Activated CD4-positive, alpha-beta memory T cell treated with anti-CD3 and anti-CD28 coated beads, Interleukin-2, amount 10 ng/mL, durations not matched to agents 7 days and 5 days (primary cell): ENCODE measurements at regions not wholly inside any gene's neighbourhood (a gene's known extent, or its start where the extent isn't known, plus 50 kb on each side); places are given as distances from the start of the nearest gene placed in this dataset.
"Not testable (repeated sequence)": the region's sequence is repeated elsewhere in the genome, so short reads cannot be mapped to it uniquely, and the experiment has no call there.

Experiments used
- CTCF ChIA-PET: fragments of 350-600 bp; sonication (Branson Sonifier 250); formaldehyde crosslinking; loops from one replicate; lab custom pipeline; 2021; ENCODE audit warnings: antibody characterized with exemption, inconsistent platforms; lab: Charles Lee
- POLR2A ChIA-PET: fragments of 350-600 bp; sonication (Branson Sonifier 250); formaldehyde crosslinking; loops from one replicate; lab custom pipeline; 2021; ENCODE audit warnings: antibody characterized with exemption; lab: Charles Lee
- DNase-seq: peaks from one replicate; pipeline ENCODE4 v3.0.0-alpha.2; 2020
- H3K27ac Mint-ChIP-seq: one replicate; pipeline ENCODE4 v1.8.0; 2021; ENCODE audit warnings: mild to moderate bottlenecking, mixed read lengths
- H3K27me3 Mint-ChIP-seq: one replicate; pipeline ENCODE4 v1.8.0; 2021; ENCODE audit warnings: mixed read lengths
- H3K36me3 Mint-ChIP-seq: one replicate; pipeline ENCODE4 v1.8.0; 2021; ENCODE audit warnings: low read depth, mixed read lengths
- H3K4me1 Mint-ChIP-seq: one replicate; pipeline ENCODE4 v1.8.0; 2021; ENCODE audit warnings: mixed read lengths
- H3K4me3 Mint-ChIP-seq: one replicate; pipeline ENCODE4 v1.8.0; 2021; ENCODE audit warnings: mild to moderate bottlenecking, mixed read lengths
- H3K9me3 Mint-ChIP-seq: one replicate; pipeline ENCODE4 v1.8.0; 2021; ENCODE audit warnings: mixed read lengths

DNA sequence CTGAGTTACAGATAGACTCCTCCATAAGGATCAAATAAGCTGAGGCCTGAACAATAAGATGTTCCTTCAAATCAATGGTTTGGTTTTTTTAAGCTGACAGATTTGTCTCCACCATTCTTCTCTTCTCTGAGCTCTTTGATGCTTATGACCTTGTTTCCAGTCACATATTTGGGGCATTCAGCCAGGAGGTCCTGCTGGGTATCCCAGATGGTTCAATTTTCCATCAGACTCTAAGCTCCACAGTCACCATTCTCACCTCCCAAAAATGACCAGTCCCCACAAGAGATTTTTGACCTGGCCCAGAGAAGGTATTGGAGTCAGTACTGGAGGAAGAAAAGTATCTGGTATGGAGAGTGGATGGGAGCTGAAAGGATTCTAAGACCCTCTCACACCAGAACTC, 74.6 kb upstream of the FRMPD3 start:
- POLR2A ChIA-PET, result no interaction called here
- no peak overlapping the region for H3K4me3 Mint-ChIP-seq
- no peak for DNase-seq
- CTCF ChIA-PET, result interaction anchor here (0.5 kb wide), 1 partner anchor 625 kb away, joined by 4 read pairs; no protein-coding TSS in a partner anchor
- no peak overlapping the region for H3K27ac Mint-ChIP-seq
- peaks cover 2% of the 10 kb centered on the region for H3K27me3 Mint-ChIP-seq
- no peaks in the 10 kb centered on the region for H3K36me3 Mint-ChIP-seq
- H3K9me3 Mint-ChIP-seq, result no peaks in the 10 kb centered on the region
- no peaks in the 10 kb centered on the region for H3K4me1 Mint-ChIP-seq

DNA sequence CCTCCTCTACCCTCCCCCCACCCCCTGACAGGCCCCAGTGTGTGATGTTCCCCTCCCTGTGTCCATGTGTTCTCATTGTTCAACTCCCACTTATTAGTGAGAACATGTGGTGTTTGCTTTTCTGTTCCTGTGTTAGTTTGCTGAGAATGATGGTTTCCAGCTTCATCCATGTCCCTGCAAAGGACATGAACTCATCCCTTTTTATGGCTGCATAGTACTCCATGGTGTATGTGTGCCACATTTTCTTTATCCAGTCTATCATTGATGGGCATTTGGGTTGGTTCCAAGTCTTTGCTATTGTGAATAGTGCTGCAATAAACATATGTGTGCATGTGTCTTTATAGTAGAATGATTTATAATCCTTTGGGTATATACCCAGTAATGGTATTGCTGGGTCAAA, 73.3 kb upstream of the FRMPD3 start:
- H3K9me3 Mint-ChIP-seq, H3K27me3 Mint-ChIP-seq, CTCF ChIA-PET, H3K36me3 Mint-ChIP-seq, H3K4me3 Mint-ChIP-seq, H3K27ac Mint-ChIP-seq, POLR2A ChIA-PET, DNase-seq, H3K4me1 Mint-ChIP-seq: not testable (repeated sequence)

DNA sequence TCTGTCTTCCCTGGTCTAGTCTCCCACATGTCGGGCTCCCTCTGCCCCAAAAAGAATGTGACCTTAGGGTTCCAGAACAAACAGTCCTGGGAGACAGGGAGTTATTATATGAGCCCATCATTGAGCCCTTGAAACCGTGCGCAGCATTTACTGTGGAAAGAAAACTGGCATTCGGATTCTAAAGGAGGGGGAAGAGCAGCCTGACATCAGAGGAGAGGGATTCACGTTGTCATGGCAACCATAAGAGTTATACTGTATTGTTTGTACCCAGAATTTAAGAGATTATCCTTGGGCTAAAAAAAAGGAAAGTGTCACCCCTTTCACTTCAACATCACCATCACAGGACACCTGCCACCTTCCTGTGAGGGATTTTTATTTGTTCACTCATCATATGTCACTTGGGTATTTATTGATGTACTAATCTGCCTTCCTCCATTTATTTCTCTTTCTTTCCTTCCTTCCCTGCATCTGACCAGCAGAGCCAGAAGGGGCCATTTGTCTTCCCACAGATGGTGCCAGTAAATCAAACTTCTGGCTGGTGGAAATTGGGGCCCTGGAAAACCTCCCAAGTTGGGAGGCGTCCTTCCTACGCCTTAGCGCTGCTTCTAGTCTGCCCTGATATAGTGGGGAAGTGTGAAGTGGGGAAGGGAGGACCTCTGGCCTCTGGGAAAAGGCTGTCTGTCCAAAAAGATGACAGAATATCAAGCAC, 64.9 kb upstream of the FRMPD3 start:
- CTCF ChIA-PET, result no interaction called here

DNA sequence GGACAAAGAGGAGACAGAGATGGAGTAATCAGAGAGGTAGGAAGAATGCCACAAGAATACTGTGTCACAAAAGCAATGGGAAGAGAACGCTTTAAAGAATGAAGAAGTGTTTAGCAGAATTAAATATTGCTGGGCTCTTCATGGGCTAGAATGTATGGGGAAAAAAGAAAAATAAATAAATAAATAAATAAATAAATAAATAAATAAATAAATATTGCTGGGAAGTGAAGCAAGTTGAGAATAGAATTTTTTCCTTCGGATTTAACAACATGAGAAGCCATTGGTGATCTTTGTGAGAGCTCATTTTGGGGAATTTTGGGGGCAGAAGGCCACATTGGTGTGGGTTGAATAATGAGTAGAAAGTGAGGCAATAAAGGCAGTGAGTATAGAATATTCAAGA, 59.7 kb upstream of the FRMPD3 start:
- no peaks in the 10 kb centered on the region for H3K4me1 Mint-ChIP-seq
- DNase-seq, result no peak
- H3K27ac Mint-ChIP-seq, result no peak overlapping the region
- no peak overlapping the region for H3K4me3 Mint-ChIP-seq
- peaks cover 7% of the 10 kb centered on the region for H3K27me3 Mint-ChIP-seq
- ChIA-PET POLR2A (no interaction called here), CTCF (no interaction called here)
- no peaks in the 10 kb centered on the region for H3K9me3 Mint-ChIP-seq
- H3K36me3 Mint-ChIP-seq, result no peaks in the 10 kb centered on the region

More for the DNA sequence above, 64.9 kb upstream of the FRMPD3 start:
- POLR2A ChIA-PET, result no interaction called here
- Mint-ChIP-seq H3K36me3 (no peaks in the 10 kb centered on the region), H3K27me3 (peaks cover 7% of the 10 kb centered on the region), H3K9me3 (no peaks in the 10 kb centered on the region), H3K27ac (no peak overlapping the region), H3K4me3 (no peak overlapping the region), H3K4me1 (peaks cover 5% of the 10 kb centered on the region)
- DNase-seq, result no peak

DNA sequence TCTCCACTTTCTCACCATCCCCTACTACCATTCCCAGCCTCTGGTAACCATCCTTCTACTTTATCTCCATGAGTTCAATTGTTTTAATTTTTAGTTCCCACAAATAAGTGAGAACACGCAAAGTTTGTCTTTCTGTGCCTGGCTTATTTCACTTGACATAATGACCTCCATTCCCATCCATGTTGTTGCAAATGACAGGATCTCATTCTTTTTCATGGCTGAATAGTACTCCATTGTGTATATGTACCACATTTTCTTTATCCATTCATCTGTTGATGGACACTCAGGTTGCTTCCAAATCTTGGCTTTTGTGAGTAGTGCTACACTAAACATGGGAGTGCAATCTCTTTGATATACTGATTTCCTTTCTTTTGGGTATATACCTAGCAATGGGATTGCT, 55.8 kb upstream of the FRMPD3 start:
- H3K9me3 Mint-ChIP-seq, H3K36me3 Mint-ChIP-seq, H3K4me1 Mint-ChIP-seq, CTCF ChIA-PET, POLR2A ChIA-PET, H3K4me3 Mint-ChIP-seq, H3K27ac Mint-ChIP-seq, DNase-seq, H3K27me3 Mint-ChIP-seq: not testable (repeated sequence)

DNA sequence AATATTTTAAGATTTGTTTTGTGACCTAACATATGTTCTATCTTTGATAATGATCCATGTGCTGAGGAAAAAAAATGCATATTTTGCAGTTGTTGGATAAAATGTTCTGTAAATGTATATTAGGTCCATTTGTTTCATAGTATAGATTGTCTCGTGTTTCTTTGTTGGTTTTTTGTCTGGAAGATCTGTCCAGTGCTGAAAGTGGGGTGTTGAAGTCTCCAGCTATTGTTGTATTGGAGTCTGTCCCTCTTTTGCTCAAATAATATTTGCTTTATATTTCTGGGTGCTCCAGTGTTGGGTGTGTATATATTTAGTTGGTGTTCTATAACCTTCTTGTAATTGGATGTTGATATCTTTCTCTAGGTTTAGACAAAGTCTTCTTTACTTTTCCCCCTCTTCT, 53.2 kb upstream of the FRMPD3 start:
- no peaks in the 10 kb centered on the region for H3K9me3 Mint-ChIP-seq
- ChIA-PET CTCF (no interaction called here), POLR2A (no interaction called here)
- H3K4me1 Mint-ChIP-seq, result no peaks in the 10 kb centered on the region
- H3K27me3 Mint-ChIP-seq, result peaks cover 3% of the 10 kb centered on the region
- DNase-seq, result no peak
- H3K4me3 Mint-ChIP-seq, result no peak overlapping the region
- no peaks in the 10 kb centered on the region for H3K36me3 Mint-ChIP-seq
- no peak overlapping the region for H3K27ac Mint-ChIP-seq

DNA sequence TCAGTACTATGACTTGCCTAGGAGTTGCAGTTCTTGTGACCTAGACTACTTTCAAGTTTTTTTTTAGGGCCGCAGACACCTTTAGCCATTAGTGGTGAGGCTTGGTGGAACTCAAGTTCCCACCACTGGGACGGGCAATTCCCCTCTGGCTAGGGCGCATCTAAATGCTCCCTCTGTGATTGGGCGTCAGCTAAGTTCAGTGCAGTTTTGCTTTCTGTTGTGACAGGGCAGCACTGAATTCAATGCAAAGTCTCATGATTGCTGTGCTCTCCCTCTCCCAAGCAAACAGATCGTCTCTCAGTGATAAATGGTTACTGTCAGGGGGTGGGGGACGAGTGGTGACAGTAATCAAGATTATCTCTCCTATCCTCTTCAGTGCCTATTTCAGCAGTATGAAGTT, 52.7 kb upstream of the FRMPD3 start:
- ChIA-PET CTCF (no interaction called here), POLR2A (no interaction called here)
- no peak overlapping the region for H3K27ac Mint-ChIP-seq
- H3K9me3 Mint-ChIP-seq, result no peaks in the 10 kb centered on the region
- no peak overlapping the region for H3K4me3 Mint-ChIP-seq
- no peak for DNase-seq
- H3K27me3 Mint-ChIP-seq, result peaks cover 3% of the 10 kb centered on the region
- H3K36me3 Mint-ChIP-seq, result no peaks in the 10 kb centered on the region
- H3K4me1 Mint-ChIP-seq, result no peaks in the 10 kb centered on the region

DNA sequence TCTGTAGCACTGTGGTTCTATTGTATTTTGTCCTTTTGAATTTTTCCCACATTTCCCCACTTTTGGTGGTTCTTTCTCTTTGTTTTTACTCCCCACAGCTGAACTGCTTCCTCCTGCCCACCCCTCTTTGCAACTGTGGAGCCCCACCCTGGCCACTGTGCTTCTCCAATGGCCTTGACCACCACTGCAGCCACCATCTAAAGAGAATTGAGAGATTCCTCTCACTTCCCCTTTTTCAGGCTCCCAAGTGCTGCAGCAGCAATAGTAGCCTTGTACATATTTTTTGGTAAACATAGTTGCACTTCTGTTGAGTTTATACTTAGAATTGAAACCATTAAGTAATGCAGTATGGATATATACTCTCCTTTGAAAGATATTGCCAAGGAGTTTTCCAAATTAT, 51.3 kb upstream of the FRMPD3 start:
- Mint-ChIP-seq H3K4me3 (no peak overlapping the region), H3K36me3 (no peaks in the 10 kb centered on the region), H3K27ac (no peak overlapping the region), H3K27me3 (peaks cover 3% of the 10 kb centered on the region), H3K9me3 (no peaks in the 10 kb centered on the region), H3K4me1 (no peaks in the 10 kb centered on the region)
- ChIA-PET POLR2A (no interaction called here), CTCF (no interaction called here)
- DNase-seq, result no peak
